ENCODE measurements at regions not wholly inside any gene's neighbourhood (a gene's known extent, or its start where the extent isn't known, plus 50 kb on each side); places are given as distances from the start of the nearest gene placed in this dataset.

GRCh38 chr2:106653465-106653864 is 166.3 kb downstream of the CD8B2 start:
- Histone ChIP-seq H3K4me3 (ENCODE audit: severe bottlenecking) (no peak overlapping the region), H3K4me1 (ENCODE audit: insufficient read depth, poor library complexity, severe bottlenecking) (no peaks in the 10 kb centered on the region), H3K36me3 (ENCODE audit: low read depth) (no peaks in the 10 kb centered on the region), H3K27ac (ENCODE audit: poor library complexity, severe bottlenecking) (no peak overlapping the region), H3K9me3 (ENCODE audit: severe bottlenecking) (no peaks in the 10 kb centered on the region), H3K27me3 (ENCODE audit: insufficient read depth, poor library complexity, severe bottlenecking) (peaks cover 21% of the 10 kb centered on the region)
- ATAC-seq (ENCODE audit: low read depth) (no peak), DNase-seq (ENCODE audit: low spot score) (no peak)
- no peak for TF ChIP-seq CTCF (IDR thresholded peaks at IDR 0.05; ENCODE audit: poor library complexity, severe bottlenecking)

- H3K9me3 ChIP-seq (ENCODE audit: severe bottlenecking): no peaks in the 10 kb centered on the region
- H3K27me3 ChIP-seq (ENCODE audit: insufficient read depth, poor library complexity, severe bottlenecking): no peaks in the 10 kb centered on the region
- H3K27ac ChIP-seq (ENCODE audit: poor library complexity, severe bottlenecking): no peak overlapping the region
- TF ChIP-seq CTCF (IDR thresholded peaks at IDR 0.05; ENCODE audit: poor library complexity, severe bottlenecking): no peak
- no peak for DNase-seq (ENCODE audit: low spot score)
- no peaks in the 10 kb centered on the region for H3K36me3 ChIP-seq (ENCODE audit: low read depth)
- no peaks in the 10 kb centered on the region for H3K4me1 ChIP-seq (ENCODE audit: insufficient read depth, poor library complexity, severe bottlenecking)
- no peak overlapping the region for H3K4me3 ChIP-seq (ENCODE audit: severe bottlenecking)
- no peak for ATAC-seq (ENCODE audit: low read depth)
These were observed 171.5 kb downstream of the CD8B2 start for GRCh38 chr2:106658616-106659015.

GRCh38 chr2:106664669-106665068 is 177.5 kb downstream of the CD8B2 start:
- ATAC-seq (ENCODE audit: low read depth) (no peak), DNase-seq (ENCODE audit: low spot score) (no peak)
- TF ChIP-seq CTCF (IDR thresholded peaks at IDR 0.05; ENCODE audit: poor library complexity, severe bottlenecking): no peak
- Histone ChIP-seq H3K27ac (ENCODE audit: poor library complexity, severe bottlenecking) (no peak overlapping the region), H3K36me3 (ENCODE audit: low read depth) (no peaks in the 10 kb centered on the region), H3K4me3 (ENCODE audit: severe bottlenecking) (no peak overlapping the region), H3K27me3 (ENCODE audit: insufficient read depth, poor library complexity, severe bottlenecking) (no peaks in the 10 kb centered on the region), H3K9me3 (ENCODE audit: severe bottlenecking) (no peaks in the 10 kb centered on the region), H3K4me1 (ENCODE audit: insufficient read depth, poor library complexity, severe bottlenecking) (no peaks in the 10 kb centered on the region)

GRCh38 chr2:106667478-106668070 is 180.4 kb downstream of the CD8B2 start:
- DNase-seq (ENCODE audit: low spot score) (no peak), ATAC-seq (ENCODE audit: low read depth) (no peak)
- no peak for TF ChIP-seq CTCF (IDR thresholded peaks at IDR 0.05; ENCODE audit: poor library complexity, severe bottlenecking)
- no peaks in the 10 kb centered on the region for H3K27me3 ChIP-seq (ENCODE audit: insufficient read depth, poor library complexity, severe bottlenecking)
- H3K4me3 ChIP-seq (ENCODE audit: severe bottlenecking): no peak overlapping the region
- H3K27ac ChIP-seq (ENCODE audit: poor library complexity, severe bottlenecking): no peak overlapping the region
- no peaks in the 10 kb centered on the region for H3K36me3 ChIP-seq (ENCODE audit: low read depth)
- no peaks in the 10 kb centered on the region for H3K4me1 ChIP-seq (ENCODE audit: insufficient read depth, poor library complexity, severe bottlenecking)
- no peaks in the 10 kb centered on the region for H3K9me3 ChIP-seq (ENCODE audit: severe bottlenecking)

GRCh38 chr2:106685180-106685897 is 198.2 kb downstream of the CD8B2 start:
- Histone ChIP-seq H3K9me3 (ENCODE audit: severe bottlenecking) (no peaks in the 10 kb centered on the region), H3K4me1 (ENCODE audit: insufficient read depth, poor library complexity, severe bottlenecking) (no peaks in the 10 kb centered on the region), H3K27me3 (ENCODE audit: insufficient read depth, poor library complexity, severe bottlenecking) (no peaks in the 10 kb centered on the region), H3K36me3 (ENCODE audit: low read depth) (no peaks in the 10 kb centered on the region), H3K27ac (ENCODE audit: poor library complexity, severe bottlenecking) (no peak overlapping the region), H3K4me3 (ENCODE audit: severe bottlenecking) (no peak overlapping the region)
- ATAC-seq (ENCODE audit: low read depth) (no peak), DNase-seq (ENCODE audit: low spot score) (no peak)
- no peak for TF ChIP-seq CTCF (IDR thresholded peaks at IDR 0.05; ENCODE audit: poor library complexity, severe bottlenecking)

Measured in RWPE2 (cell line).